SH-SY5Y (cell line): ENCODE measurements at regions not wholly inside any gene's neighbourhood (a gene's known extent, or its start where the extent isn't known, plus 50 kb on each side); places are given as distances from the start of the nearest gene placed in this dataset.

Experiments used
- GATA2 ChIP-seq: IDR thresholded peaks from 2 replicates; pipeline ENCODE4 v1.6.1; 2011; ENCODE audit warnings: mild to moderate bottlenecking, low read depth, low read length
- GATA3 ChIP-seq: IDR thresholded peaks from 2 replicates; pipeline ENCODE4 v1.6.1; 2011; ENCODE audit warnings: low read depth, mild to moderate bottlenecking, low read length, moderate library complexity

GRCh38 chr12:9332564-9332963, 124.4 kb upstream of the PZP start:
- TF ChIP-seq GATA2 (no peak), GATA3 (no peak)
